GM18868 (cell line): ENCODE measurements at regions not wholly inside any gene's neighbourhood (a gene's known extent, or its start where the extent isn't known, plus 50 kb on each side); places are given as distances from the start of the nearest gene placed in this dataset.

Experiments used
- ATAC-seq: cut with Tn5 transposase; IDR thresholded peaks from one replicate; pipeline ENCODE4 v1.9.1; 2021; ENCODE audit warnings: mild to moderate bottlenecking, moderate library complexity; ENCODE audit not compliant: unreplicated experiment

GRCh38 chr11:45597097-45597496 is 68.3 kb downstream of the CHST1 start:
- no peak for ATAC-seq

GRCh38 chr11:45596571-45596970 is 68.9 kb downstream of the CHST1 start:
- no peak for ATAC-seq

- ATAC-seq, result no peak
These were observed 71.4 kb downstream of the CHST1 start for GRCh38 chr11:45593992-45594391.

- no peak for ATAC-seq
These were observed 72.8 kb downstream of the CHST1 start for GRCh38 chr11:45592636-45593035.

- no peak for ATAC-seq
These were observed 74.7 kb downstream of the CHST1 start for GRCh38 chr11:45590743-45591142.

- ATAC-seq, result no peak
These were observed 80.2 kb downstream of the CHST1 start for GRCh38 chr11:45585205-45585604.

GRCh38 chr11:45583981-45584566 is 81.3 kb downstream of the CHST1 start:
- ATAC-seq, result no peak

- ATAC-seq, result no peak
These were observed 85.0 kb downstream of the CHST1 start for GRCh38 chr11:45580399-45580798.

GRCh38 chr11:45578316-45578715 is 87.1 kb downstream of the CHST1 start:
- ATAC-seq, result no peak

- no peak for ATAC-seq
These were observed 87.7 kb downstream of the CHST1 start for GRCh38 chr11:45577752-45578151.

- no peak for ATAC-seq
These were observed 88.8 kb downstream of the CHST1 start for GRCh38 chr11:45576461-45577215.

- no peak for ATAC-seq
These were observed 91.7 kb downstream of the CHST1 start for GRCh38 chr11:45573728-45574127.

GRCh38 chr11:45572354-45573123 is 92.9 kb downstream of the CHST1 start:
- ATAC-seq, result no peak

- no peak for ATAC-seq
These were observed 95.6 kb downstream of the CHST1 start for GRCh38 chr11:45569776-45570175.

- ATAC-seq, result no peak
These were observed 97.4 kb downstream of the CHST1 start for GRCh38 chr11:45568049-45568448.

- no peak for ATAC-seq
These were observed 99.9 kb downstream of the CHST1 start for GRCh38 chr11:45565446-45565988.

GRCh38 chr11:45563810-45564209 is 101.6 kb downstream of the CHST1 start:
- no peak for ATAC-seq

- no peak for ATAC-seq
These were observed 102.3 kb downstream of the CHST1 start for GRCh38 chr11:45563171-45563570.

- no peak for ATAC-seq
These were observed 104.5 kb downstream of the CHST1 start for GRCh38 chr11:45560913-45561281.

- ATAC-seq, result no peak
These were observed 105.1 kb downstream of the CHST1 start for GRCh38 chr11:45560155-45560912.
